GM08714 (cell line): ENCODE measurements at regions not wholly inside any gene's neighbourhood (a gene's known extent, or its start where the extent isn't known, plus 50 kb on each side); places are given as distances from the start of the nearest gene placed in this dataset.
"Not testable (repeated sequence)": the region's sequence is repeated elsewhere in the genome, so short reads cannot be mapped to it uniquely, and the experiment has no call there.

Source experiments
- H3K4me3 ChIP-seq: fragments of 200-500 bp; sonication (Bioruptor generic); 2 replicates; pipeline ENCODE4 v1.5.1; 2014; ENCODE audit warnings: mild to moderate bottlenecking, low read length, inconsistent platforms
- ZNF274 ChIP-seq: IDR thresholded peaks from 2 replicates; pipeline ENCODE4 v1.6.1; 2012; ENCODE audit warnings: mild to moderate bottlenecking, low read depth, low read length

- TF ChIP-seq ZNF274 = no peak
- H3K4me3 ChIP-seq = no peak overlapping the region
Measured at GRCh38 chr17:77631307-77631706, 327.2 kb upstream of the TNRC6C start.

- TF ChIP-seq ZNF274 = no peak
- H3K4me3 ChIP-seq = no peak overlapping the region
Measured at GRCh38 chr17:77632619-77633018, 325.9 kb upstream of the TNRC6C start.

- no peak overlapping the region for H3K4me3 ChIP-seq
- TF ChIP-seq ZNF274 = no peak
Measured at GRCh38 chr17:77634710-77635109, 323.8 kb upstream of the TNRC6C start.

GRCh38 chr17:77635176-77635575, 323.3 kb upstream of the TNRC6C start:
- no peak for TF ChIP-seq ZNF274
- H3K4me3 ChIP-seq = no peak overlapping the region

GRCh38 chr17:77635785-77636184, 322.7 kb upstream of the TNRC6C start:
- not testable (repeated sequence) for H3K4me3 ChIP-seq

GRCh38 chr17:77636835-77637817, 321.4 kb upstream of the TNRC6C start:
- no peak overlapping the region for H3K4me3 ChIP-seq
- no peak for TF ChIP-seq ZNF274

GRCh38 chr17:77637818-77638575, 320.5 kb upstream of the TNRC6C start:
- no peak overlapping the region for H3K4me3 ChIP-seq
- TF ChIP-seq ZNF274 = no peak

- no peak for TF ChIP-seq ZNF274
- no peak overlapping the region for H3K4me3 ChIP-seq
Measured at GRCh38 chr17:77640252-77640651, 318.3 kb upstream of the TNRC6C start.

GRCh38 chr17:77640916-77641605, 317.4 kb upstream of the TNRC6C start:
- no peak overlapping the region for H3K4me3 ChIP-seq
- TF ChIP-seq ZNF274 = no peak

- H3K4me3 ChIP-seq = no peak overlapping the region
- no peak for TF ChIP-seq ZNF274
Measured at GRCh38 chr17:77641718-77642117, 316.8 kb upstream of the TNRC6C start.

GRCh38 chr17:77644181-77645071, 314.1 kb upstream of the TNRC6C start:
- no peak for TF ChIP-seq ZNF274
- H3K4me3 ChIP-seq = no peak overlapping the region

GRCh38 chr17:77645072-77646045, 313.1 kb upstream of the TNRC6C start:
- H3K4me3 ChIP-seq = no peak overlapping the region; the same call in 1 of the 2 replicates
- no peak for TF ChIP-seq ZNF274
